Activated B cell treated with CpG ODN at 0.5 μM for 24 hours (primary cell): ENCODE measurements at regions not wholly inside any gene's neighbourhood (a gene's known extent, or its start where the extent isn't known, plus 50 kb on each side); places are given as distances from the start of the nearest gene placed in this dataset.

Experiments used
- ATAC-seq: fragments of 200-7000 bp; cut with Tn5 transposase; one replicate; pipeline ENCODE4 v1.10.0; 2021; ENCODE audit warnings: low read depth, mild to moderate bottlenecking, moderate library complexity
- CTCF ChIA-PET: fragments of 350-600 bp; sonication (Branson Sonifier 250); formaldehyde crosslinking; loops from one replicate; lab custom pipeline; 2021; ENCODE audit warnings: antibody characterized with exemption; lab: Charles Lee
- POLR2A ChIA-PET: fragments of 350-600 bp; sonication (Branson Sonifier 250); formaldehyde crosslinking; loops from one replicate; lab custom pipeline; 2021; ENCODE audit warnings: antibody characterized with exemption; lab: Charles Lee
- DNase-seq: peaks from one replicate; pipeline ENCODE4 v3.0.0; 2022
- H3K27ac Mint-ChIP-seq: one replicate; pipeline ENCODE4 v1.8.0; 2020; ENCODE audit warnings: mixed read lengths
- H3K27me3 Mint-ChIP-seq: one replicate; pipeline ENCODE4 v1.8.0; 2021; ENCODE audit warnings: mixed read lengths
- H3K36me3 Mint-ChIP-seq: one replicate; pipeline ENCODE4 v1.8.0; 2021; ENCODE audit warnings: low read depth, mixed read lengths
- H3K4me1 Mint-ChIP-seq: one replicate; pipeline ENCODE4 v1.8.0; 2021; ENCODE audit warnings: mixed read lengths
- H3K4me3 Mint-ChIP-seq: one replicate; pipeline ENCODE4 v1.8.0; 2020; ENCODE audit warnings: mild to moderate bottlenecking, mixed read lengths
- H3K9me3 Mint-ChIP-seq: one replicate; pipeline ENCODE4 v1.8.0; 2020; ENCODE audit warnings: mixed read lengths
- CTCF ChIP-seq: fragments of 200-600 bp; IDR thresholded peaks from one replicate; pipeline ENCODE4 v1.8.0; 2022; ENCODE audit warnings: antibody characterized with exemption, mild to moderate bottlenecking
- intact Hi-C: fragments of 100-400 bp; cut with micrococcal nuclease; formaldehyde crosslinking; loops from one replicate; pipeline ENCODE4 v1.15.1; 2024

- no peak for TF ChIP-seq CTCF
- no peaks in the 10 kb centered on the region for H3K27me3 Mint-ChIP-seq
- intact Hi-C loops, result no loop called here
- no peak for ATAC-seq
- no peak for DNase-seq
- H3K27ac Mint-ChIP-seq, result no peak overlapping the region
- ChIA-PET CTCF (no interaction called here), POLR2A (no interaction called here)
- no peaks in the 10 kb centered on the region for H3K9me3 Mint-ChIP-seq
- H3K4me3 Mint-ChIP-seq, result no peak overlapping the region
- H3K36me3 Mint-ChIP-seq, result no peaks in the 10 kb centered on the region
- no peaks in the 10 kb centered on the region for H3K4me1 Mint-ChIP-seq
Measured at GRCh38 chrX:97854086-97854485, 970.4 kb downstream of the RPA4 start.

- Mint-ChIP-seq H3K4me3 (no peak overlapping the region), H3K9me3 (no peaks in the 10 kb centered on the region), H3K36me3 (no peaks in the 10 kb centered on the region), H3K4me1 (no peaks in the 10 kb centered on the region), H3K27me3 (no peaks in the 10 kb centered on the region), H3K27ac (no peak overlapping the region)
- CTCF ChIA-PET, result no interaction called here
- POLR2A ChIA-PET, result no interaction called here
- DNase-seq (no peak), ATAC-seq (no peak)
- intact Hi-C loops, result no loop called here
- no peak for TF ChIP-seq CTCF
Measured at GRCh38 chrX:97858592-97858991, 974.9 kb downstream of the RPA4 start.

GRCh38 chrX:97860226-97860625 lies 976.5 kb downstream of the RPA4 start:
- TF ChIP-seq CTCF, result no peak
- POLR2A ChIA-PET, result no interaction called here
- no peaks in the 10 kb centered on the region for H3K9me3 Mint-ChIP-seq
- no peaks in the 10 kb centered on the region for H3K36me3 Mint-ChIP-seq
- CTCF ChIA-PET, result no interaction called here
- no peak overlapping the region for H3K27ac Mint-ChIP-seq
- no peak for ATAC-seq
- no peaks in the 10 kb centered on the region for H3K27me3 Mint-ChIP-seq
- no peak for DNase-seq
- H3K4me1 Mint-ChIP-seq, result no peaks in the 10 kb centered on the region
- no peak overlapping the region for H3K4me3 Mint-ChIP-seq
- intact Hi-C loops, result no loop called here

GRCh38 chrX:97863261-97863660 lies 979.6 kb downstream of the RPA4 start:
- H3K27ac Mint-ChIP-seq, result no peak overlapping the region
- H3K4me3 Mint-ChIP-seq, result no peak overlapping the region
- H3K27me3 Mint-ChIP-seq, result no peaks in the 10 kb centered on the region
- no peaks in the 10 kb centered on the region for H3K36me3 Mint-ChIP-seq
- ATAC-seq (no peak), DNase-seq (no peak)
- no peaks in the 10 kb centered on the region for H3K4me1 Mint-ChIP-seq
- no peaks in the 10 kb centered on the region for H3K9me3 Mint-ChIP-seq
- no peak for TF ChIP-seq CTCF
- POLR2A ChIA-PET, result no interaction called here
- intact Hi-C loops, result no loop called here
- CTCF ChIA-PET, result no interaction called here

- no peak for TF ChIP-seq CTCF
- POLR2A ChIA-PET, result no interaction called here
- Mint-ChIP-seq H3K4me3 (no peak overlapping the region), H3K9me3 (no peaks in the 10 kb centered on the region), H3K36me3 (no peaks in the 10 kb centered on the region), H3K27ac (no peak overlapping the region), H3K4me1 (no peaks in the 10 kb centered on the region), H3K27me3 (no peaks in the 10 kb centered on the region)
- DNase-seq (no peak), ATAC-seq (no peak)
- CTCF ChIA-PET, result no interaction called here
- intact Hi-C loops, result no loop called here
Measured at GRCh38 chrX:97867266-97867665, 983.6 kb downstream of the RPA4 start.
